ENCODE measurements at regions not wholly inside any gene's neighbourhood (a gene's known extent, or its start where the extent isn't known, plus 50 kb on each side); places are given as distances from the start of the nearest gene placed in this dataset.
"Not testable (repeated sequence)": the region's sequence is repeated elsewhere in the genome, so short reads cannot be mapped to it uniquely, and the experiment has no call there.

- H3K4me3 ChIP-seq (replicated peaks; ENCODE audit: insufficient read depth, low read length); H3K27me3 ChIP-seq (ENCODE audit: insufficient read depth, poor library complexity, severe bottlenecking); DNase-seq (ENCODE audit: low read depth in 1 of 2, low spot score in 1 of 2); H3K27ac ChIP-seq (replicated peaks): not testable (repeated sequence)
These were observed 71.2 kb upstream of the NIPA1 start for GRCh38 chr15:22715133-22715845.

- H3K27ac ChIP-seq (replicated peaks); H3K4me3 ChIP-seq (replicated peaks; ENCODE audit: insufficient read depth, low read length); DNase-seq (ENCODE audit: low read depth in 1 of 2, low spot score in 1 of 2); H3K27me3 ChIP-seq (ENCODE audit: insufficient read depth, poor library complexity, severe bottlenecking): not testable (repeated sequence)
These were observed 66.5 kb upstream of the NIPA1 start for GRCh38 chr15:22719980-22720379.

DNA sequence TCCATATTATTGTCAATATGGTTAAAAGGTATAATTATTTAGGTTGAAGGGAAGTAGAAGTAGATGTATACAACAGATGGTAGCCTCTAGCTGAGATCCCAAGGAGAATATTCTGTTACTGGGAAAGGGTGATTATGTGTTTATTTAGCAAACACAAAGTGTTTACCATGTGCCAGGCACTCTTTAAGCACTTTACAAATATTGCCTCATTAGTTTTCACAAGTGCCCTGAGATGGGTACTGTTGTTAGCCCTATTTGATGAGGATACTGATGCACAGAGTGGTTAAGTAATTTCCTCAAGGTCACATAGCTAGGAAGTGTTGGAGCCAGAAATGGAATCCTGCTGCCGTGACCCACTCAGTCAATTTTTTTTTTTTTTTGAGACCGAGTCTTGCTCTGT, 60.3 kb upstream of the NIPA1 start:
- H3K4me3 ChIP-seq (replicated peaks; ENCODE audit: insufficient read depth, low read length); H3K27me3 ChIP-seq (ENCODE audit: insufficient read depth, poor library complexity, severe bottlenecking); DNase-seq (ENCODE audit: low read depth in 1 of 2, low spot score in 1 of 2); H3K27ac ChIP-seq (replicated peaks): not testable (repeated sequence)

GRCh38 chr15:22735067-22735466, 51.4 kb upstream of the NIPA1 start:
- not testable (repeated sequence) for H3K4me3 ChIP-seq (replicated peaks; ENCODE audit: insufficient read depth, low read length); H3K27me3 ChIP-seq (ENCODE audit: insufficient read depth, poor library complexity, severe bottlenecking); DNase-seq (ENCODE audit: low read depth in 1 of 2, low spot score in 1 of 2); H3K27ac ChIP-seq (replicated peaks)

DNA sequence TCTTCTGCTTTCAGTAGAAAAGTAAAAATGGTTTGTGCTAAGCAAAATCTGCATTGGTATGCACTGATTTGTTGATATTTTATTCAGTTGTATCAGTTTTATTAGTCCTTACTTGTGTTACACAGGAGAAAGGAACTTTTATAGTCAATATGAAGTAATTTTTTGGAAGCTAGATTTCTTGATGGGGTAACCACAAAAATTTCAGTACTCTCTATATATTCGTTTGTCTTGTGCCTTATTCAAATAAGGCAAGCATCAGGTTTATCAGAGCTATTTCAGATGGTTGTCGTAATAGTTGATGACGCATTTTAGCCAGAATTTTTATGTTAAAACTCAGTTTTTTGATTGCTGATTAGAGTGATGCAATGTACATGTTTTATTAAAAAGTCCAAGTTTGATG, 50.7 kb upstream of the NIPA1 start:
- Histone ChIP-seq H3K4me3 (replicated peaks; ENCODE audit: insufficient read depth, low read length) (no peak overlapping the region), H3K27ac (replicated peaks) (no peak overlapping the region), H3K27me3 (ENCODE audit: insufficient read depth, poor library complexity, severe bottlenecking) (no peaks in the 10 kb centered on the region)
- no peak for DNase-seq (ENCODE audit: low read depth in 1 of 2, low spot score in 1 of 2)
- no peak for TF ChIP-seq REST (IDR thresholded peaks at IDR 0.05; ENCODE audit: insufficient replicate concordance, low read depth)
- TF ChIP-seq CTCF (IDR thresholded peaks at IDR 0.05; ENCODE audit: insufficient read depth, low read length) = no peak
- TF ChIP-seq POLR2AphosphoS5 (IDR thresholded peaks at IDR 0.05; ENCODE audit: low read depth) = no peak
- TF ChIP-seq GABPA (IDR thresholded peaks at IDR 0.05; ENCODE audit: low read depth) = no peak

- not testable (repeated sequence) for DNase-seq (ENCODE audit: low read depth in 1 of 2, low spot score in 1 of 2); H3K27me3 ChIP-seq (ENCODE audit: insufficient read depth, poor library complexity, severe bottlenecking); H3K4me3 ChIP-seq (replicated peaks; ENCODE audit: insufficient read depth, low read length); H3K27ac ChIP-seq (replicated peaks)
These were observed 50.2 kb upstream of the NIPA1 start for GRCh38 chr15:22736200-22736599.

All from HL-60 (cell line).